Stimulated activated CD4-positive, alpha-beta T cell treated with anti-CD3 and anti-CD28 coated beads, Interleukin-1b, Interleukin-23, amount 100 ng/mL, for 4 hours (primary cell): ENCODE measurements at regions not wholly inside any gene's neighbourhood (a gene's known extent, or its start where the extent isn't known, plus 50 kb on each side); places are given as distances from the start of the nearest gene placed in this dataset.

Experiments used
- DNase-seq, 2 donors: peaks; one replicate each; pipeline ENCODE4 v3.0.0-alpha.2; 2020; ENCODE audit warnings: low read depth in 2 of 2

GRCh38 chr15:81529481-81529880, 155.5 kb upstream of the TMC3 start:
- no peak for DNase-seq

GRCh38 chr15:81526029-81526428, 152.0 kb upstream of the TMC3 start:
- no peak for DNase-seq

- no peak for DNase-seq
Measured at GRCh38 chr15:81524496-81524895, 150.5 kb upstream of the TMC3 start.

GRCh38 chr15:81523867-81524266, 149.9 kb upstream of the TMC3 start:
- DNase-seq: no peak

- no peak for DNase-seq
Measured at GRCh38 chr15:81520480-81520879, 146.5 kb upstream of the TMC3 start.

- DNase-seq: no peak
Measured at GRCh38 chr15:81516461-81516860, 142.4 kb upstream of the TMC3 start.

- no peak for DNase-seq
Measured at GRCh38 chr15:81516012-81516411, 142.0 kb upstream of the TMC3 start.

GRCh38 chr15:81514725-81515124, 140.7 kb upstream of the TMC3 start:
- no peak for DNase-seq

GRCh38 chr15:81511138-81511537, 137.1 kb upstream of the TMC3 start:
- DNase-seq: no peak

GRCh38 chr15:81507831-81508230, 133.8 kb upstream of the TMC3 start:
- DNase-seq: no peak

- no peak for DNase-seq
Measured at GRCh38 chr15:81506936-81507335, 132.9 kb upstream of the TMC3 start.

- DNase-seq: no peak
Measured at GRCh38 chr15:81506071-81506470, 132.1 kb upstream of the TMC3 start.

GRCh38 chr15:81504170-81504905, 130.3 kb upstream of the TMC3 start:
- no peak for DNase-seq

- no peak for DNase-seq
Measured at GRCh38 chr15:81502439-81502838, 128.4 kb upstream of the TMC3 start.

- no peak for DNase-seq
Measured at GRCh38 chr15:81500081-81500480, 126.1 kb upstream of the TMC3 start.

- no peak for DNase-seq
Measured at GRCh38 chr15:81498294-81498693, 124.3 kb upstream of the TMC3 start.

GRCh38 chr15:81497238-81497637, 123.2 kb upstream of the TMC3 start:
- DNase-seq: no peak

- DNase-seq: no peak
Measured at GRCh38 chr15:81495780-81496467, 121.9 kb upstream of the TMC3 start.

GRCh38 chr15:81492969-81493645, 119.1 kb upstream of the TMC3 start:
- no peak for DNase-seq

GRCh38 chr15:81492331-81492968, 118.4 kb upstream of the TMC3 start:
- no peak for DNase-seq

- no peak for DNase-seq
Measured at GRCh38 chr15:81491414-81492096, 117.5 kb upstream of the TMC3 start.

GRCh38 chr15:81485806-81486205, 111.8 kb upstream of the TMC3 start:
- no peak for DNase-seq
